Activated CD4-positive, CD25-positive, alpha-beta regulatory T cell (primary cell): ENCODE measurements at regions not wholly inside any gene's neighbourhood (a gene's known extent, or its start where the extent isn't known, plus 50 kb on each side); places are given as distances from the start of the nearest gene placed in this dataset.

Source experiments
- DNase-seq, 4 experiments: peaks; one replicate each; lab custom pipeline; 2025; lab: John Stamatoyannopoulos, UW

DNA sequence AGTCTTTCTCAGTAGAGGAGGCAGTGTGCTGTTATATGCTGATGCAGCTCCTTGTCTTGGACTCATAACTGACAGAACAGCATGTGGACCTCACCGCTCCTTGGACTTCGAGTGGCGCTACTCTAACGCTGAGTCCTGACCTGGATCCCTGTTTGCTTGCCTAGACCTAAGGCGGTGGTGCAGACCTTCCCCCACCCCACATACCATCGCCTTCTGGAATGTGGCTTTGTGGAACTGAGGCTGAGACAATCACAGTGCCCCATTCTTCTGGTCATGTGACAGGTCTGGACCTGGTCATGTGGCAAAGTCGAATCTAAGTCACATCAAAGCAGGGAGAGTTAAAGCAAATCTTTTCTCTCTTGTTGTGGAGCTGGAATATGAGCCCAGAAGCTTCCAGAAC, 190.7 kb upstream of the MKI67 start:
- DNase-seq: no peak

DNA sequence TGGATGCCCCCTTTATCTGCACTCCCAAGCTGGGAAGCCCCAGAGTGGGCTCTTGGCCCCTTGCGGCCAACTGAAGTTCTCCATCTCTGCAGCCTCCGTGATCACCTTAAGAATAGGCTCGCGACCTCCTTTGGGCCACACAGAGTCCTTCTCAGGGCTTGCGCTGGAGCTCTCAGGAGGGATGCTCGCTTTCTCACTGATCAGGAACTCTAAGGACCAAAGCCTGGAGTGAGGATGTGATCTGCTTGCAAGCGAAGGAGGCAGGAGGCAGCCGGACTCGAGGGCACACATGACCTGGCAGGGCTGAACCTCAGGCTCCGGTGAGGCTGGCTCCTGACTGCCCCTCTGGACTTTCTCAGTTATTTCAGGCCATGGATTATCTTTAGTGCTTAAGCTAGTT, 192.1 kb upstream of the MKI67 start:
- no peak for DNase-seq

DNA sequence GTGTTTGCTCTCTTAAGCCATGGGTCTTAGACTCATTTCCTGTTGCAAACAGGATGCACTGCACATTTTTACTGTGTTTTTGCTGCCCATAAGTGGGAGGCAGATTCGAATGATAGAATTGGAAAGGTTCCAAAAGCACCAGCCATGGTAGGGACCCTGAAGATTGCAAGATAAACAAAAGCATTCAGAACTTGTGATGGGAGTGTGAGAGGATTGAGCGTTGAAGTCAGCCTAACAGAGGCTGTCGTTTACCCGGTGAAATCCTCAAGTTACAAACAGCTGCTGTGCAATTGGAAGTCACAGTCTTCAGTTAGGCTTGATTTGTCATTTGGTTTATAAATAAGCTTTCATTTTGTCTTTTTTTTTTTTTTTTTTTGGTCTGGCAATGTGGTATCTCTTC, 192.7 kb upstream of the MKI67 start:
- no peak for DNase-seq

DNA sequence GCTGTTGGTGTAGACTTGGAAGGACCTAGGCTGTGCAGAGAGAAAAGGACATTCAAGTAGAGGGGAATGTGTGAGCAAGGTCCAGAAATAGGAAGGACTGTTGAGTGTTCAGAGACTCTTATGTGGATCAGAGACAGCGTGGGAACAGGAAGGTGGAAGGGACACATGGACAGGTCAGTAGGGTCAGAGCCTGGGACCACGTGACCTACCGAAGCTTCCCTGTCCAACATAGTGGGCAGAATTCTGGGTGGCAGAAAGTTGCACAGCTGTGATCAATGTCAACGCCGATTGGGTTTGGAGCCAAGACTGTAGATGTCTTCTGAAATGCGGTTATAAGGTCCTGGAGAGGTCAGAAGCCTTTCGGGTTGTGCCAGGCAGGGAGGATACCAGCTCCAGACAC, 195.9 kb upstream of the MKI67 start:
- no peak for DNase-seq

DNA sequence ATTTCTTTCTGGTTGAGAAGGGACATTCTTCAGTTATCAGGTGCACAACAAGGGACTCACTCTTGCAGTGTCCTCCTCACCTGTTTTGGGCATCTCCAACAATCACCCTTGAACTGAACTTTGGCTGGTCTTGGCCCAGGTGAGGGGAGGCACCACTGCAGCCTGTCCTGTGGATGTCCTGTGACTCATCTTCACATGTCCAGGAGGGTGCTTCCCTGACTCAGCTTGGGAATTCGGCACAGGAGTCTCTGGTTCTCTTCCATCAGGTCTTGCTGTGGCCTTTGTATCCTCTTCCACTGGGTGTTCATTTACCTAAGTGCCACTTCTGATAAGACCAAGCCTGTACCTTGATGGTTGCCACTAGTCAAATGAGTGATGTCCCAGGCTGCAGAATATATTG, 196.7 kb upstream of the MKI67 start:
- no peak for DNase-seq

DNA sequence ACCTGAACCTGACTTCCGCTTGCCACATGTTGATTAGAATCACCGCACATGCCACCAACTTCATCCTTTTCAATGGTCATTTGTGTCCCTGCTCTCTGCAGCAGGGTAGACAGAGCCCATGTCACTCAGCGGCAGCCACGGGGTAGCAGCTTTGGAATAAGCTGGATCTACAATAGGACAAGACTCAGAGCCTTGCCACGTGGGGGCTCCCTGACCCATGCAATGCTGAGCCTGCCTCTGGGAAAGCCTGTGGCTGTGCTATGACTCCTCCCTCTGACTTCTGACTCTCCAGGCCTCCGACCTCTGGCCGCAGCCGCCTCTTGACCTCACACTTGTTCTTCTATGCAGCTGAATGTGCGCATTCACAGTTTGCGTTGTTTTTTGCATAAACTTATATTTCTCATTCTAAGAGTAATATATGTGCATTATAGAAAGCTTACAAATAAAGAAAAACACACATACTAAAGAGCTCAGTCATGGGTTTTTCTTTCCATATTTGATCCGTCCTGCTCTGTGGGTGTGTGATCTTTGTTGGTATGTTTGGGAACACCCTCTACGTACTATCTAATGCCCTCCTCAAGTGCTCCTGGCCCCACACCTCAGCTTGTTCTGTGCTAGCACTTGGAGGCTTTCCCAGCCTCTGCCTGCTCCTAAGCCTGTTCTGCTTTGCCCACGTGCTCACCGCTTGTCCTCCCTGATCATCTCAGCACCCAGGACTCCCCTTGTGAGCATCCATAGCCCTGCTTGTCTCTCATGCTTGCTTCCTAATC, 198.0 kb upstream of the MKI67 start:
- no peak for DNase-seq

DNA sequence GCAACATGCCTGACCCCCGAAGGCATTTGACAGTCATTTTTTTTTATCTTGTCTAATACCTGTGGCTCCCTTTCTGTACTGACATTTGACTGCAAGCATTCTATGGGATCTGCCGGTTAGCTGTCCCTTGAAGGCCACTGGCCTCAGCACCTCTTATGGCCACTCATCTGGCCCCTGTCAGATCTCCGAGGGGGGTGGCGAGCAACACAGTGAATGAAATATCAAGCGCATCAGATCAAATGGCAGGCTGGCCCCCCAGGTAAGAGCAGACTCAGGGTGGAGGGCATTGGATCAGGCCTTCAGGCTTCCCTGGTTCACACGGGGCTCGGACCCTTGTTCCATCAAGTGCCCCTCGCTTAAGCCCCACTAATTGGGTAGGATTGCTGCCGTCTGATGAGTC, 199.6 kb upstream of the MKI67 start:
- DNase-seq: no peak

DNA sequence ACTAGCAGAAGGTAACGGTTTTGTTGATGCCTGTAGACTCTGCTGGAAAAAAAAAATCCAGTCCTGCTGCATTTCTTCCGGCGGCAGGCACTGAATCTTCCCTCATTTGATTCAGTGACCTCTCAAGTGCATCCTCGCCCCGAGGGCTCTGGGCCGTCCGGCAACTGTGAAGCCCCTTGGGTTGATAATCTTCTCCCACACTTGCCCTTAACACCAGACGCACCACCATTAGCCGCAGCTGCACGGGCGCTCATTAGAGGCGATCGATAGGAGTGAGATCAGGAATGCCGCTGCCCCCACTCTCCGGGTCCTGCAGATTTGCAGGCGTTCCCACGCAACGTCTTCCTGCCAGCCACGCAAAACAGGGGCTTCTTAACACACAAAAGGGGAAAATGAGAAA, 200.0 kb upstream of the MKI67 start:
- no peak for DNase-seq

DNA sequence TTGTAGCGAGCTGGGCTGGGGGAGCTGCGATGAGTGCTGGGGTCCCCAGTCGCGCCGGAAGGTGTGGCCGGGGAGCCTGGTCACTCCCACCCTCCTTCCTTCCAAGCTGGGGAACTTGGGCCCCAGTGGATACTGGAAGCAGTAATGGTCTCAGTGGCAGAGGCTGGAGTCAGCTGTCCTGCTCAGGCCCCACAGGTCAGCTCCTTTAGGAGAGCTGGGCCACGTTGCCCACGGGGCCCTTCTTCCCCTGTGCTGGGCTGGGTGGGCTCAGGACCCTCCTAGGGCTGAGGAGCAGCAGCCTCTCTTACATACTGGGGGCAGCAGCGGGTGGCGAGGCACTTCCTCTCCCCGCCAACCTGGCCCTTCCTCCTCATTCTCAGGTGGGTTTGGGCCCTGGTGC, 200.6 kb upstream of the MKI67 start:
- DNase-seq: no peak

DNA sequence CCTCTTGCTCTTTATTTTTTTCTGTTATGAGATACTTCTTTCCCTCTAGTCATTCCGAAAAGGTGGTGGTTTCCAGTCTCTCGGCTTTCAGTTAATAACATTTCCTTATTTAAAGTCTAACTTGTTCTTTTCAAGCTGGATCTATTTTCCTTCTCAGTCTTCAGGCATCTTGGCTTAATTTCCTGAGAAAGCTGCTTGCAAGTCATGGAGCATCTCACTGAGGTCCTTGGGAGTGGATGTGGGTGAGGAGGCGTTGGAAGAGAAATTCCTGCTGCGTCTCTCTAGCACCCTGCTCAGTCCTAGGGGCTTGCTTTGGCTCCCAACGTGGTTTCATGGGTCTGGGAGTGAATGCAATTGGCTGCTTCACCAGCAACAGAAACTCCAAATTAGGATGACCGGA, 210.2 kb upstream of the MKI67 start:
- no peak for DNase-seq

DNA sequence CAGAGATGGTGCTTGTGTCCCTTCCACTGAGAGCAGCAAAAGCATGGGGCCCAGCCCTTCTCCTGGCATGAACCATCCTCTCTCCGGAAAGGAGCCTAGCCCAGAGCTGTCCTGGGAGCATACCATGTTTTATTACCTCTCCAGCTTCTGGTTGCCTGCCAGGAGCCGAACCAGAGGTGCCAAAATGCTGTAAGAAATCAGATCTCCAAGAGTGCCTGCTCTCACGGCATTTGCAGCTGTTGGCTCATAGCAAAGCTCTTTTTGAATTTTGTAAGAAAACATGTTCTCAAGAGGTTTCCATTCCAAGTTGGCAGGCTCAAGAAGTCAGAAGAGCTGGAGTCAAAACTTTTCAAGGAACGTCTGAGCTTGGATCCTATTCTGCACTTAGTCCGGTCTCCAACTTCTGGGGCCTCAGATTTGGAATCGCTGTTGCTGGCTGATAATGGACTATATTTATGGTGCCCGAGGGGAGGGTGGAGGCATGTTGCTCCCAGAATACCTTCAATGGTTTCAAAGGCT, 211.7 kb upstream of the MKI67 start:
- DNase-seq: no peak

DNA sequence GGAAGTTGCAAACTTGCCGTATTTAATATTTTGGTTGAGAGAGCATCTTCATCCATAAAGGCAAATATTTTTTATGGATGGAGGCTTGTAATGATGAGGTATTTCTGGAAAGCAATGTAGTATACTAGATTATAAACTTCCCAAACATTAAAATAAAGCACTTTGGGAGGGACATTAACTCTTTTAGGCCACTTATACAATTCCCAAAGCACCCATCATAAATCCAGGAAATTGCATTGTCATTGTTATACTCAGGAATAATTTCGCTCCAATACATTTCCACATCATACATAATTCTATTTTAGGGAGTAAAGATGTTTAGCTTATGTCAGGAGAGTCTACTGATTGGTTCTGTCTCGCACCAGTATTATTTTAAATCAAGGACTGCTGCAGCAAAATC, 212.7 kb upstream of the MKI67 start:
- DNase-seq: no peak

DNA sequence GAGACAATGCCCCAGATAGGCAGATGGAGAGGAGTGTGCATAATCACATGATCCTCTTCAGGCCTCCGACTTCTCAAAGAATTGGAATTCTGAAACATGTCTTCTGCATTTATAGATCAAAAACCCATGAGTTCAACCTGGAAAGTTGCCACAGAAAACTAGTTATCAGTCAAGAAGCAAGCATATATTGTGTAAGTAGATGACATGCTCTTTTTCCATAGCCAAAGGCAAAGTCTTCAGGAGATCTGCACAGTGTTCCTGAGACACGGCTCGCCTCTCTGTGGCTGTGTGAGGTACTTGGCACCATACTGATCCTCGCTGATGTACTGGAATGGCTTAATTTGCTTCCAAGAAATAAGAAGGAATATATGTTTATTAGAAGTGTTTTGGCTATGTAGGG, 213.5 kb upstream of the MKI67 start:
- DNase-seq: no peak

DNA sequence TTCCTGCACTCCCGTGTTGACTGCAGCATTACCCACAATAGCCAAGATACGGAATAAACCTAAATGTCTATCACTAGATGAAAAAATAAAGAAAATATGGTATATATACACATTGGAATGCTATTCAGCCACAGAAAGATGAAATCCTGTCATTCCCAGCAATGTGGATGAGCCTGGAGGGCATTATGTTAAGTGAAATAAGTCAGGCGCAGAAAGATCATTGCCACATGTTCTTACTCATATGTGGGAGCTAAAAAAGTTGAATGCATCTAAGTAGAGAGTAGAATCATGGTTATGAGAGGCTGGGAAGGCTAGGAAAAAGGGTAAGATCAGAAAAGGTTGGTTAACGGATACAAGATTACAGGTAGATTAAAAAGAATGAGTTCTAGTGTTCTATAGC, 219.1 kb upstream of the MKI67 start:
- DNase-seq: no peak

DNA sequence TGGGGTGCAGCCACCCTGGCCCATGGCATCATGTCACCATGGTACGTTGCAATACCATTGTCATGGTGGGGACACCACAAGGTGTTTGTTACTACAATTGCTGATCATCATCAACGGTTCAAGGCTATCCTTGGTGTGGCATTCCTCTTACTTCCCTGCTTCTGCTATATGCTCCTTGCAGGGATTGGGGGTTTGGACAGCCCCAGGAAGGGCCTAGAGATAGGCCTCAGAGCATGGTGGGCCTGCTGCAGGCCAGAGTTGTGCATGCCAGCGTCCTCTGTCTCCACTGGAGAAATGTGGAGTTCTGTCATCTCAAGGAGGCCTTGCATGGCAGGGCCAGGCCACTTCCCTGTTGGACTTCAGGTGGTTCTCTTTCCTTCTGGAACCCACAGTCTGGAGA, 234.6 kb upstream of the MKI67 start:
- DNase-seq: no peak

DNA sequence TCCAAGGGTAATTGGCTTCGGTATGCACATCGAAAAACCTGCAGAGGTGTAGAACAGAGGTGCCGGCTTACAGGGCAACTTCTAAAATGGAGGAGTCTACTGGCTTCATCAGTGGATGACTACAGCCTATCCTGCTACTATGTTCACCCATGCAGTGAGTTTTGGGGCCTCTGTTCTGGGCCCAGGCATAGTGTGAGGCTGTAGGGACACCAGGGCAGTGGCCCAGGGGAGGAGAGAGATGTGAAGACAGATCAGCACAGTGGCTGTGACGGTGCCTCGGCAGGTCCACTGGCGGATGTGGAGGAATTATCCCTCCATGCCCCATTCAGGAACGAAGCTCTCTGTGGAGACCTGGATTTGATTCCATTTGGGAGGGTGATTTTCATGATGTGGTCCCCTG, 235.3 kb upstream of the MKI67 start:
- DNase-seq: no peak

DNA sequence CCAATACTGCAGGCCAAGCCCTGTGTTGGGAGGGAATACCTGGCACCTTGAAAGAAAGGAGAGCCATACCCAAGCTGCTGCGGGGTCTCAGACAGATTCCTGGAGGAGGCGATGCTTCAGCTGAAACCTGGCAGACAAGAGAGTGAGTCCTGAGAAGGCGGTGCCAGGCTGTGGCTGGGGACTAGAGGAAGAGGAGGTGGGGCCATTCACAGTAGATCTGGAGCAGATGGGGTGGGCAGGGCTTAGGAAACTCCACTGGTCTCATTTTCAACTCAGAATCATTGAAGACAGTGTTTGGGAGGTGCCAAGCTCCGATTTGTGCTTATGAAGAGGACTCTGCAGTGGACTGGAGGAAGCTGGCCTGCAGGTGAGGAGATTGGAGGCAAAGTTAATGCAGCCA, 236.3 kb upstream of the MKI67 start:
- DNase-seq: no peak

DNA sequence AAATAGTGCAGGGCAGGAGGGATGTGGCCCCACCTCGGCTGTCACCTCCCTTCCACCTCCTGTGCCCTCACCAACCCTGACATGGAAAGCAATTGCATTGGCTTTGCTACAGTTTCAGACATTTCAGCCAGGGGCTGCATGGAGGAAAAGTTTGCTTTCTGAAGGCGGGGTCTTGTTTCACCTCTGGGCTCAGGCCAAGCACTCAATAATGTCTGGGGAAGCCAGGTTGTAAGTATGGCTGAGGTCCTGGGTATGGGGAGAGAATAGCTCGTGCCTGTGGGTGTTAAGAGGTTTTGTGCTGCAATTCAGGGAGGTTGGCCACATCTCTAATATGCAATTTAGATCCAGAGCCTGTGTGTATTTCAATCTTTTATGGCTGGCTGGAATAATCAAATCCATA, 238.4 kb upstream of the MKI67 start:
- DNase-seq: no peak

DNA sequence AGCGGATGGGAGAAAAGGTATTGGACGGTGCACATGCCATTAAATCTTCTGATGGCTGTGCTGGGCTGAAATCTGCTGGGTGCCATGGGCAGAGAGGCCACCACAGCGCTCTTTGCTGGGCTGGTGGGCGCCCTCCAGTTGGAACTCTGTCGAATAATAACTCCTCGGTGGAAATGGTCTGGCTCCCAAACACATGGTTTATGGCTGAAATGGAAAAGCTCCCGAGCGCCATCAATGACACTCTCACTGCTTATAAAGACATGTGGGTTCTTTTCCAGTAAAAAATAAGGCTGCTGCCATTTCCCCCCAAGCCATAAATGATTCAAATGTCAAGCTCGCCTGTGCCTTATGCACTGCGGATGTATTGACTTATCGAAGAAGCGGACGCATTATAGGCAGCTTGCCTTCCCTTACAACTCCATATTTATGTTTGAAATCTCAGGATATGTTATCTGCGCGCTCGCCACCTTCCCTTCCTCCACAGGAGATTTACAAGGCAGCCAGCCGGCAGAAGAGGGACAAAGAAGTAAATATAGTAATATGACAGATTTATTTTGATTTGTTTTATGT, 239.0 kb upstream of the MKI67 start:
- DNase-seq: no peak

DNA sequence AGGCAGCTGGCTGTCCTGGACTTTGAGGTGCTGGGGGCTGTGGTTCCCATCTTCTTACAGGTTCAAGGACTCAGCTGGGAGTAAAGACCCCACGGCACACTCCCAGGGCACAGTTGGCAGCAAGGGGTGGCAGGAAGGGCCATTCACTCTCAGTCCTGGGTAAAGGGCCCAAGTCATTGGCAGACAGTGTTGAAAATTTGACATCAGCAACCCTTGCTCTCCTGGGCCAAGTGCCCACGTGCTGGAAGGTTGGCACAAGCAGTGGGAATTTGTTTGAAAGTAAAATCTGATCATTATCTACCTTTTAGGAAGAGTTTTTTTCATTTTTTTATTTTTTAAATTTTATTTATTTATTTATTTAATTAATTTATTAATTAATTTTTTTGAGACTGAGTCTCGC, 241.6 kb upstream of the MKI67 start:
- no peak for DNase-seq

DNA sequence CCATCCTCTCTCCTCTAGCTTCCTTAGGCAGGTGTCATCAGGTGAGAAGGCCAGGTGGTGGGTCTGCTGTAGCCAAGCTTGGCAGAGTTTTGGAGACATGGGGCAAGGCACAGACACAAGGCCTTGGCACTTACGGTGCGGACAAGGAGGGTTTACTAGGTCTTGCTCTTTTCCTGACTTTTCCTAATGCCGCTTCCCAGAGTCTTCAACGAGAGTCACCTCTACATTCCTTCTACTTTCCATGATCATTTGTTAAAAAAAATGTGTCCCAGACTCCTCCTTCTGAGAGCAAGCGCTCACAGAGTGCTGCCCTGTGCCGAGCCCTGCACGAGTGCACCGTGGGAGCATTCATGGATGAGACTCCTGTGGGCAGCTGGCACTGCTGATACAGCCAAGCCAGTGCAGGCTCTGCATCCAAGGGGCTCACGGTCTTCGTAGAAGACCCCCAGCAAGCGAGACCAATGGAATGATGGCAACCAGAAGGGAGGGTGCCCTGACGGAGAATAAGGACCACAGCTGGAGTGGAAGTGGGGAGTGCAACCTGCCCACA, 243.0 kb upstream of the MKI67 start:
- no peak for DNase-seq

DNA sequence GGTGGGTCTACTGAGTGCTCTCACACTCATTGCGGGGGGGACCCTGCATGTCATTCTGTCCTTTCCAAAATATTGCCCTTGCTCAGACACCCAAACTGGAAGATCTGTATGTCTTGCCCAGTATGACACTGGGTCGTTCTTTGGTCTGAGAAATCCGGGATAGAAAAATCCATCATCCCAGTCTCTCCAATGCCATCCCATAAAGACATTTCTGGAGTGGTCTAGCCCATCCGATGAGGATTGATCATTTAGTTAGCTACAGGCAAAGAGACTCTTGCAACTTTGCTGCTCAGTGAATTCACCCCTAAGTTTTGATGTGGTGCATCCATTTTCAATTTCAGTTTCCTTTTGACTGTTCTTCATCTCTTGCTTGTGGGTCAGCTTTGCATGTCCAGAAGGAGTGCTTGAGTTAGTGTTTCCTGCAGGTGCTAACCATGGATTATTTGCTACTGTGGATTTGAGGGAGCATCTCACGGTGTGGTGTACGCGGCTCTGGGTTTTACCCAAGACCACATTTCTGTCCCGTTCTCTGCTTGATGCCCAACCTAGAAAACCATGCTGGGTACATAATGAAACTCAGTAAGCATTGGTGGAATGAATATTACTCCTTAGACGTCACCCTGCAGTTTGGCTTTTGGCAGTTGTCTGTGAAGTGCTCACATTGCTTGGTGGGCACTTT, 247.0 kb upstream of the MKI67 start:
- no peak for DNase-seq

DNA sequence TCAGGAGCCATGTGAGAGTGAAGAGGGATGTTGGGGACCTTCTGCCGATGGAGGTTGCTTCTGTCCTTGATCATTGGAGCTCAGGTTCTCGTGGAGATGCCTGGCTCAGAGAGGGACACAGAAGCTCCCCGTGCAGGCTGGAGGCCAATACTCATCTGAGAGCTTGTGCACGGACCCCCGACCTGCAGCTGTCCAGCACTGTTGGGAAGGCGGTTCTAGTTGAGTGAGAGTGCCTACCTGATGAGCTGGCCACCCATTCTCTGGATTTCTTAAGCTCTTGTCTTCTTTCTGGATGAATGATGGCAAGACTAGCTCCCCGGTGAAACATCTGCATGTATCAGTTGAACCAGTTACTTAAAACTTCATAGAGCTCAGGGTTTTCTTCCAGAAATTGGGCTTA, 247.6 kb upstream of the MKI67 start:
- no peak for DNase-seq
